ENCODE measurements at regions not wholly inside any gene's neighbourhood (a gene's known extent, or its start where the extent isn't known, plus 50 kb on each side); places are given as distances from the start of the nearest gene placed in this dataset.

- Histone ChIP-seq H3K27ac (ENCODE audit: low read length) (no peak overlapping the region), H3K9me3 (ENCODE audit: low read length) (peaks cover 17% of the 10 kb centered on the region), H4K20me1 (ENCODE audit: insufficient read depth, low read depth, low read length) (no peaks in the 10 kb centered on the region), H2AFZ (ENCODE audit: low read length) (no peak overlapping the region), H3K79me2 (ENCODE audit: low read length) (no peaks in the 10 kb centered on the region), H3K4me1 (ENCODE audit: low read length) (no peaks in the 10 kb centered on the region), H3K9me2 (replicated peaks; ENCODE audit: insufficient read depth, low read length) (no peaks in the 10 kb centered on the region), H3K4me3 (ENCODE audit: low read length) (no peak overlapping the region), H3K4me2 (ENCODE audit: low read depth, low read length, poor library complexity, severe bottlenecking) (no peak overlapping the region), H3K27me3 (ENCODE audit: low read length) (no peaks in the 10 kb centered on the region), H3K9ac (ENCODE audit: low read length) (no peak overlapping the region), H3K36me3 (ENCODE audit: insufficient read depth, low read length) (no peaks in the 10 kb centered on the region)
- DNase-seq, result no peak
Measured at GRCh38 chr2:51224790-51225189, 192.9 kb upstream of the NRXN1 start.

GRCh38 chr2:51222106-51222505 lies 190.2 kb upstream of the NRXN1 start:
- Histone ChIP-seq H3K9me2 (replicated peaks; ENCODE audit: insufficient read depth, low read length) (no peaks in the 10 kb centered on the region), H3K27me3 (ENCODE audit: low read length) (no peaks in the 10 kb centered on the region), H3K79me2 (ENCODE audit: low read length) (no peaks in the 10 kb centered on the region), H3K27ac (ENCODE audit: low read length) (no peak overlapping the region), H3K4me2 (ENCODE audit: low read depth, low read length, poor library complexity, severe bottlenecking) (no peak overlapping the region), H4K20me1 (ENCODE audit: insufficient read depth, low read depth, low read length) (no peaks in the 10 kb centered on the region), H3K4me1 (ENCODE audit: low read length) (no peaks in the 10 kb centered on the region), H3K9me3 (ENCODE audit: low read length) (peaks cover 10% of the 10 kb centered on the region; the same call in 1 of the 2 replicates), H3K4me3 (ENCODE audit: low read length) (no peak overlapping the region), H3K9ac (ENCODE audit: low read length) (no peak overlapping the region), H3K36me3 (ENCODE audit: insufficient read depth, low read length) (no peaks in the 10 kb centered on the region), H2AFZ (ENCODE audit: low read length) (no peak overlapping the region)
- DNase-seq, result no peak

- Histone ChIP-seq H3K36me3 (ENCODE audit: insufficient read depth, low read length) (no peaks in the 10 kb centered on the region), H3K27me3 (ENCODE audit: low read length) (no peaks in the 10 kb centered on the region), H3K9ac (ENCODE audit: low read length) (no peak overlapping the region), H2AFZ (ENCODE audit: low read length) (no peak overlapping the region), H3K27ac (ENCODE audit: low read length) (no peak overlapping the region), H3K4me2 (ENCODE audit: low read depth, low read length, poor library complexity, severe bottlenecking) (no peak overlapping the region), H3K79me2 (ENCODE audit: low read length) (no peaks in the 10 kb centered on the region), H3K4me1 (ENCODE audit: low read length) (no peaks in the 10 kb centered on the region), H3K9me2 (replicated peaks; ENCODE audit: insufficient read depth, low read length) (no peaks in the 10 kb centered on the region), H3K4me3 (ENCODE audit: low read length) (no peak overlapping the region), H3K9me3 (ENCODE audit: low read length) (peaks cover 9% of the 10 kb centered on the region; the same call in 1 of the 2 replicates), H4K20me1 (ENCODE audit: insufficient read depth, low read depth, low read length) (no peaks in the 10 kb centered on the region)
- no peak for DNase-seq
Measured at GRCh38 chr2:51220606-51221005, 188.7 kb upstream of the NRXN1 start.

- Histone ChIP-seq H4K20me1 (ENCODE audit: insufficient read depth, low read depth, low read length) (no peaks in the 10 kb centered on the region), H3K9me3 (ENCODE audit: low read length) (peaks cover 9% of the 10 kb centered on the region; the same call in 1 of the 2 replicates), H3K4me1 (ENCODE audit: low read length) (no peaks in the 10 kb centered on the region), H3K4me2 (ENCODE audit: low read depth, low read length, poor library complexity, severe bottlenecking) (no peak overlapping the region), H3K79me2 (ENCODE audit: low read length) (no peaks in the 10 kb centered on the region), H3K9me2 (replicated peaks; ENCODE audit: insufficient read depth, low read length) (no peaks in the 10 kb centered on the region), H2AFZ (ENCODE audit: low read length) (no peak overlapping the region), H3K4me3 (ENCODE audit: low read length) (no peak overlapping the region), H3K27ac (ENCODE audit: low read length) (no peak overlapping the region), H3K9ac (ENCODE audit: low read length) (no peak overlapping the region), H3K36me3 (ENCODE audit: insufficient read depth, low read length) (no peaks in the 10 kb centered on the region), H3K27me3 (ENCODE audit: low read length) (no peaks in the 10 kb centered on the region)
- DNase-seq, result no peak
Measured at GRCh38 chr2:51220080-51220479, 188.1 kb upstream of the NRXN1 start.

- no peaks in the 10 kb centered on the region for H3K27me3 ChIP-seq (ENCODE audit: low read length)
- no peak overlapping the region for H2AFZ ChIP-seq (ENCODE audit: low read length)
Measured at GRCh38 chr2:51219468-51219867, 187.5 kb upstream of the NRXN1 start.

GRCh38 chr2:51218047-51218446 lies 186.1 kb upstream of the NRXN1 start:
- Histone ChIP-seq H3K36me3 (ENCODE audit: insufficient read depth, low read length) (no peaks in the 10 kb centered on the region), H4K20me1 (ENCODE audit: insufficient read depth, low read depth, low read length) (no peaks in the 10 kb centered on the region), H3K27ac (ENCODE audit: low read length) (no peak overlapping the region), H2AFZ (ENCODE audit: low read length) (no peak overlapping the region), H3K4me2 (ENCODE audit: low read depth, low read length, poor library complexity, severe bottlenecking) (no peak overlapping the region), H3K4me3 (ENCODE audit: low read length) (no peak overlapping the region), H3K27me3 (ENCODE audit: low read length) (no peaks in the 10 kb centered on the region), H3K4me1 (ENCODE audit: low read length) (no peaks in the 10 kb centered on the region), H3K9me2 (replicated peaks; ENCODE audit: insufficient read depth, low read length) (no peaks in the 10 kb centered on the region), H3K9me3 (ENCODE audit: low read length) (peaks cover 9% of the 10 kb centered on the region; the same call in 1 of the 2 replicates), H3K9ac (ENCODE audit: low read length) (no peak overlapping the region), H3K79me2 (ENCODE audit: low read length) (no peaks in the 10 kb centered on the region)
- DNase-seq, result no peak

More at GRCh38 chr2:51219468-51219867, 187.5 kb upstream of the NRXN1 start:
- no peak for DNase-seq
- Histone ChIP-seq H3K4me2 (ENCODE audit: low read depth, low read length, poor library complexity, severe bottlenecking) (no peak overlapping the region), H3K9me2 (replicated peaks; ENCODE audit: insufficient read depth, low read length) (no peaks in the 10 kb centered on the region), H3K27ac (ENCODE audit: low read length) (no peak overlapping the region), H4K20me1 (ENCODE audit: insufficient read depth, low read depth, low read length) (no peaks in the 10 kb centered on the region), H3K36me3 (ENCODE audit: insufficient read depth, low read length) (no peaks in the 10 kb centered on the region), H3K4me1 (ENCODE audit: low read length) (no peaks in the 10 kb centered on the region), H3K9ac (ENCODE audit: low read length) (no peak overlapping the region), H3K9me3 (ENCODE audit: low read length) (peaks cover 9% of the 10 kb centered on the region; the same call in 1 of the 2 replicates), H3K79me2 (ENCODE audit: low read length) (no peaks in the 10 kb centered on the region), H3K4me3 (ENCODE audit: low read length) (no peak overlapping the region)

GRCh38 chr2:51213826-51214225 lies 181.9 kb upstream of the NRXN1 start:
- Histone ChIP-seq H3K4me1 (ENCODE audit: low read length) (no peaks in the 10 kb centered on the region), H3K4me3 (ENCODE audit: low read length) (no peak overlapping the region), H3K79me2 (ENCODE audit: low read length) (no peaks in the 10 kb centered on the region), H3K9me3 (ENCODE audit: low read length) (peaks cover 11% of the 10 kb centered on the region; the same call in 1 of the 2 replicates), H3K27ac (ENCODE audit: low read length) (no peak overlapping the region), H3K9ac (ENCODE audit: low read length) (no peak overlapping the region), H3K27me3 (ENCODE audit: low read length) (no peaks in the 10 kb centered on the region), H2AFZ (ENCODE audit: low read length) (no peak overlapping the region), H3K9me2 (replicated peaks; ENCODE audit: insufficient read depth, low read length) (no peaks in the 10 kb centered on the region), H3K4me2 (ENCODE audit: low read depth, low read length, poor library complexity, severe bottlenecking) (no peak overlapping the region), H3K36me3 (ENCODE audit: insufficient read depth, low read length) (no peaks in the 10 kb centered on the region), H4K20me1 (ENCODE audit: insufficient read depth, low read depth, low read length) (no peaks in the 10 kb centered on the region)
- no peak for DNase-seq

- Histone ChIP-seq H3K79me2 (ENCODE audit: low read length) (no peaks in the 10 kb centered on the region), H3K4me2 (ENCODE audit: low read depth, low read length, poor library complexity, severe bottlenecking) (no peak overlapping the region), H3K36me3 (ENCODE audit: insufficient read depth, low read length) (no peaks in the 10 kb centered on the region), H3K4me1 (ENCODE audit: low read length) (no peaks in the 10 kb centered on the region), H4K20me1 (ENCODE audit: insufficient read depth, low read depth, low read length) (no peaks in the 10 kb centered on the region), H3K9me3 (ENCODE audit: low read length) (peaks cover 8% of the 10 kb centered on the region; the same call in 1 of the 2 replicates), H3K9ac (ENCODE audit: low read length) (no peak overlapping the region), H3K27me3 (ENCODE audit: low read length) (no peaks in the 10 kb centered on the region), H3K4me3 (ENCODE audit: low read length) (no peak overlapping the region), H2AFZ (ENCODE audit: low read length) (no peak overlapping the region), H3K27ac (ENCODE audit: low read length) (no peak overlapping the region), H3K9me2 (replicated peaks; ENCODE audit: insufficient read depth, low read length) (no peaks in the 10 kb centered on the region)
- no peak for DNase-seq
Measured at GRCh38 chr2:51212374-51212773, 180.4 kb upstream of the NRXN1 start.

- Histone ChIP-seq H2AFZ (ENCODE audit: low read length) (no peak overlapping the region), H3K36me3 (ENCODE audit: insufficient read depth, low read length) (no peaks in the 10 kb centered on the region), H3K9ac (ENCODE audit: low read length) (no peak overlapping the region), H3K4me3 (ENCODE audit: low read length) (no peak overlapping the region), H4K20me1 (ENCODE audit: insufficient read depth, low read depth, low read length) (no peaks in the 10 kb centered on the region), H3K9me3 (ENCODE audit: low read length) (peaks cover 10% of the 10 kb centered on the region), H3K4me2 (ENCODE audit: low read depth, low read length, poor library complexity, severe bottlenecking) (no peak overlapping the region), H3K27me3 (ENCODE audit: low read length) (no peaks in the 10 kb centered on the region), H3K79me2 (ENCODE audit: low read length) (no peaks in the 10 kb centered on the region), H3K4me1 (ENCODE audit: low read length) (no peaks in the 10 kb centered on the region), H3K27ac (ENCODE audit: low read length) (no peak overlapping the region), H3K9me2 (replicated peaks; ENCODE audit: insufficient read depth, low read length) (no peaks in the 10 kb centered on the region)
- no peak for DNase-seq
Measured at GRCh38 chr2:51208521-51208920, 176.6 kb upstream of the NRXN1 start.

Measured in Karpas-422 (cell line).